NCI-H128 (cell line): ENCODE measurements at regions not wholly inside any gene's neighbourhood (a gene's known extent, or its start where the extent isn't known, plus 50 kb on each side); places are given as distances from the start of the nearest gene placed in this dataset.

ENCODE experiments used
- DNase-seq: peaks from one replicate; lab custom pipeline; 2025; ENCODE audit not compliant: unreplicated experiment; lab: John Stamatoyannopoulos, UW

DNA sequence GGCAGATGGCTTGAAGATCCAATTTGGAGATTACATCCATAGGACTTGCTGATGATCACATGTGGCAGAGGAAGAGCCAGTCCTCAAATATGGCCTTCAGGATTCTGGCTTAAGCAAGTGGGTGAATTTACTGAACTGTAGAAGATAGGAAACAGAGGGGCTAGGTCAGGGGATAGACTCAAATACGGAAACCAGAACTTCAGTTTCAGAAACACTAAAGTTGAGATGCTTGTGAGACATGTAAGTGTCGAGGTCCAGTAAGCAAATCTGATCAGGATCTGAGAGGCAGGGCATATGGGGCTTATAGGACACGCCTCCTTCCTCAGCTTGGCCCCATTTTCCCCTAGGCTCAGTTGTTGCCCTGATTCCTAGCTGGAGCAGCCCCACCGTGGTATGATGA, 107.7 kb downstream of the LBH start:
- DNase-seq = no peak

DNA sequence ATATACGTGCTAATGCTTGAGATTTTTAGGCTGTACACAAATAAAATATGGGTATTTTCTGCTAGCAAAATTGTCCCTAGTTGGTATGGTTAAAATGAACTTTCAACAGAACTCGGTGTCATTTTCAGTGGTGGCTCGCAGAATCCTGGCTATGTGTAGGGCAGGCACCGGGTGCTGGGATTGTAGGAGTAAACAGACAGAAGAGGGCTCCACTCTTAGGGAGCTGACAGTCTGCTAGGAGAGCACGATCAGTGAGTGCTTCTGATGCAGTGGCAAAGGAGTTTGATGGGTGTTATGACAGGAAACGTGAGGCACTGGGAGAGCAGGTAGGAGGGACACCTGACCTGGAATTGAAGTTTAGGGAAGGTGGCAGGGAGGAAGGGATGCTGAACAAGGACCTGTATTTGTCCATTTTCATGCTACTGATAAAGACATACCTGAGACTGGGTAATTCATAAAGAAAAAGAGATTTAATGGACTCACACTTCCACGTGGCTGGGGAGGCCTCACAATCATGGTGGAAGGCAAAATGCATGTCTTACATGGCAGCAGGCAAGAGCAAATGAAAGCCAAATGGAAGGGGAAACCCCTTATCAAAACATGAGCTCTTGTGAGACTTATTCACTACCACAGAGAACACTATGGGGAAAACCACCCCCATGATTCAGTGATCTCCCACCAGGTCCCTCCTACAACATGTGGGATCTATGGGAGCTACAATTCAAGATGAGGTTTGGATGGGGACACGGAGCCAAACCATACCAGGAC, 105.4 kb upstream of the LCLAT1 start:
- DNase-seq = no peak

DNA sequence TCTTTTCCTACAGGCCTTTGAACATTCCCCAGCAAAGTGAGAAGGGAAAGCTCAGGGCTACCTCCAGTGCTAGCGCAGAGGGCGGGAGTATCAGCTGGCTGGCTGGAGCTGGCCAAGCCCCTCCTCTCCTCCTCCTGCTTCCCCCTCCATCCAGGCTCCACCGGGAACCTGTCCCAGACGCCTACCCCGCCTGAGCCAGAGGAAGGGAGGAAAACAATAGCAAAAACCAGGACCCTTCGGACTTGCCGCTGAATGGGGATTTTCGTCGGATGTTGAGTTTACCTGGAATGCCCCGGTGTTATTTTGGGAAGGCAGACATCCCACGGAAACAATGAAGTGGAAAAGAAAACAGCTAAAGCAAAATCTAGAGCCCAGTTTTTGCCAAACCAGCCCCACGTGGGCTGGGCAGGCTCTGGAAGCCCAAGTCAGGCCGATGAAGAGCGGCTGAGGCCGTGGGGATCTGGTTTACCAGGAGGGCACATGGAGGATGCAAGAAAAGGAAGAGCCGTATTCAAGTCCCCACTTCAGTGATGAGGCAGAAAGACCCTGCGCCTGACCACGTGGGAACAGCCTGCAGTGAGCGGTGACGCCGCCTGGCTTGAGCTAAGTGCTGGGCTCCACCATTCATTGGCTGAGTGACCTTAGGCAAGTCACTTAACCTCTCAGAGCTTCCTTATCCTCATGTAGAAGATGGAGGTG, 100.4 kb upstream of the LCLAT1 start:
- DNase-seq = no peak

DNA sequence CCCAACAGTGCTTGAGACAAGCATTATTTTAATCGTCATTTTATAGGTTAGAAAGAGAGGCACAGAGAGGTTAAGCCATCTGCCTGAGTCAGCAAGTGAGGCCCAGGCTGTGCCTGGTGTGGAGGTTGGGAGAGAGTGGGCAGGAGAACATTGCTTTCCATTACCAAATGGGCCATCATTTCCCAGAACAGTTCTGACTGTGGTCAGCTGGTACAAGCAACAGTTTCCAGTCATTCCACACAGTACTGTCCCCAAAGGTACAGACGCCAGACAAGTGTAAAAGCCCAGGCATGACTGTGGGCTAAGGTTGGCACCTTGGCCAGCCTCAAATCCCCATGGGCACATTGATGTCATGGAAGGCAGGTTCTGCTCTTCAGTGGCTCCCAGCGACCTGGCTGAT, 98.2 kb upstream of the LCLAT1 start:
- no peak for DNase-seq

DNA sequence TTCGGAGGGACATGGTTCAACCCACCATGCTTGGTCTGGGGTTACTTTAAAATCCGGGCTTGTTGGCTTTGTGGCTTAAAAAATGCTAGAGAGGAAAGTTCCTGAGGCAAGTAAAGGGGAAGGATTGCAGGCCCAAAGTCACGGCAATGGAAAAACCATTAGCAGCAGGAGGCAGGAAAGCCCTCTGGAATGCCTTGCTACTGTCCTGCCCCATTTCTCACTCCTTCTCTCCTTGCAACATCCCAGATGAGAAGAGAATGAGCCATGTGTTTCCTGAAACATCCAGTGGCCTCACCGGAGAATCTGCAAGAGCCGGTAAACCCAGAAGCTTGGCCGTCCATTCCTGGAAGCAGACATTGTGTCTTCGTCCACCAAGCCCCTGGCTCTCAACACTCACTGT, 97.4 kb upstream of the LCLAT1 start:
- no peak for DNase-seq

DNA sequence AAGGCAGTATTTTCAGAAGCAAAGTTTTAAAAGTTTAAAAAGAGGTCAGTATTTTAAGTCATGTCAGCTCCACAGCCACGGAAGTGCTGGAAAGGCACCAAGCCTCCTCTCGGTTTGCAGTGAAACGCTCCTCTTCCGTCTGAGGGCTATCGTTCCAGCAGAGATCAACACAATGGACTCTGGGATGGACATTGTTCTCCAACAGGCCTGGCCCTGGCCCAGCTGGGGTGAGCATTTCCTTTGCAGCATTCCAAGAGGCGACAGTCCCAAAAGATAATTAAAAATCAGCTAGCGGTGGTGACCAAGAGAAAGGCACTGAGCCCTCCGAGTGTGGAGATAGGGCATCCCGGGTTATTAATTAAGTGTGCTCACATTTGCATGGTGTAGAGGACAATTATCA, 95.9 kb upstream of the LCLAT1 start:
- no peak for DNase-seq

DNA sequence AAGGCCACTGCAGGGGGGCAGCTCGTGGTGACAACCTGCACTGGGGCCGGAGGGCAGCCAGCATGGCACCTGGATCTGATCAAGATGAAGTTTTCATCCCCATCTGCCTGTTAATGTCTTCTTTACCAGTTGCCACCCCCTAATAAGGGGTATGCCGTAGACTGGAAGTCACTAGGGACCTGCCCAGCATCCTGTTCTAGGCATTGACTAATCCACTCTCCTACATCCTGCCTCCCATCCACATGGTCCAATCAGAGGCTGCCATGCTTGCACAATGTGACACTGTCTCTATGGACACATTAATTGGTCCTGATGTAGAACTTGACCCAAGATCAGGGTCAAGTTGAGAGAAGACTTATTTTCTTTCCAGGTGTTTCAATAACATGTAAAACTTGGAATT, 95.1 kb upstream of the LCLAT1 start:
- DNase-seq = no peak

DNA sequence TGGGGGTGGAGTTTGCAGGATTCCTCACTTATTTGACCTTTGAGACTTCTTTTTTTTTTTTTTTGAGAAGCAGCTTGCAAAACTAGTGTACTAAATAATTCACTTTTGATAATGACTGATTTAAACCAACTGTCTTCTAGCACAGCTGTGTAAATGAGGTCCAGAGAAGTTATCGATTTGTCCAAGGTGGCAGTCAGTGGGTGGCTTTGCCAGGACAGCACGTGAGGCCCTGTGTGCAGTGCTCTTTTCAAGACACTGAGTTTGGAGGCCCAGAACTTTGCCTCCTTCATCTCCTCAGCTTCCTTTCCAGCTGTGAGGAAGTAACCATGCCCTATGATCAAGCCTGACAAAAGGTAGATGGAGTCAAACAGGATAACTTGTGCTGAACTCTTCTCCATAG, 92.9 kb upstream of the LCLAT1 start:
- DNase-seq = no peak

DNA sequence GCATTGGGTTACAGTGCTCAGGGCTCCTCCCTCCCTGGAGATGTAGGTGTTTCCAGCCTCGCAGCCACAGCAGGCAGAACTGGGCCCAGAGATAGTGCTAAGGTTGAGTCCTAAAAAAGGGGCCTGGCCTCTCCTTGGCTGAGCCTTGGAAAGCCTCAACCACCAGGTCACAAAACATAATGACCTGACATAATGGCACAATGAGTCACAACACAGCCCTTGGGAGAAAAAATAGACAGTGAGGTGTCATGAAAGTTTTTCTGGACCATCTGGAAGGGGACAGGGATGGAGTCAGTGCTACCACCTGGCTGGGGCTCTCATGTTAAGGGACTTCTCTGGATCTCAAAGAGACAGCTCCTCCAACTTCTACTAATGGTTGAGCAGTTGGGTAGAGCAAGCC, 92.4 kb upstream of the LCLAT1 start:
- no peak for DNase-seq

DNA sequence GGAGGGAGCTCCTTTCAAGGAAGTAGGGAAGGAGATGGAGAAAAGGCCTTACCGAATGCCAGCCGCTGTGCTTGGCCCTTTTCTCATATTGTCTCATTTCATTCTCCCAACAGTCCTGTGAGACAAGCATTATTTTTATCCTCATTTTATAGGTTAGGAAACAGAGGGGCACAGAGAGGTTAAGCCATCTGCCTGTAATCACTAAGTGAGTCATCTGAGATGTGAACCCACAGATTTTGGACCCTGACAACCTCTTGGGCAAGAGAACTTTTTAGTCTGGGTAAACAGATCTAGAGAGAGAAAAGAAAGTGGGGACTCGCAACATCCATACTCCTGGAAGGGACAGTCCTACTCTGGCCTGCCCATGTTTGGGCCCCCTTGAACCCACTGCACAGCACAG, 91.7 kb upstream of the LCLAT1 start:
- no peak for DNase-seq

DNA sequence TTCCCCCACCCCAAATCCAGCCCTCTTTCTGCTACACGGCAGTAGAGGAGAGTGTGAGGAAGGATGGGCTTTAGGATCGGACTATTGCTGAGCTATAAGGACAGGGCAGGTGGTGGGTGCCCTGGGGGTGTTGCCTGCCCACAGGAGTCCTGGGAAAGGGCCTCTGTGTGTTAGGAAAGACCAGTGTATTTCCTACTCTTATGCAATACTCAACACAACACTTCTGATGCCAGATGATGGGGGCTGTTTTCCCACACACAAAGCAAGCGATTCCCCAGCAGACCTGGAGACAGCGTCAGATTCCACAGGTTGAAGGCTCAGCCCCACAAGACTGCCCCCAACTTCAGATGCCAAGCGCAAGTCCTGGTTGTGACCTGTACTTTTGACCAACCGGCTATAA, 91.0 kb upstream of the LCLAT1 start:
- DNase-seq = no peak

DNA sequence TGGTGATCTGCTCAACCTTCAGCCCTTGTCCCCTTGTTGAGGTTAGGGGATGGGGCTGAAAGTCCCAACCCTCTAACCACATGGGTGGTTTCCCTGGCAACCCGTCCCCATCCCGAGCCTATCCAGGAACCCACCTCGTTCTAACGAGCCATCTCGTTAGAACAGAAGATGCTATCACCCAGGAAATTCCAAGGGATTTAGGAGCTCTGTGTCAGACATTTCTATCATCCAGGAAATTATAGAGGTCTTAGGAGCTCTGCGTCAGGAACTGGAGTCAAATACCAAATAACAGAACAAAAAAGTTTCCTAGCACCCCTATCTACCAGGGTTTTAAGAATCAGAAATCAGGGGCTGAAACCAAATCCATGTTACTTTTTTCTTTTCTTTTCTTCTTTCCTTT, 90.3 kb upstream of the LCLAT1 start:
- no peak for DNase-seq

DNA sequence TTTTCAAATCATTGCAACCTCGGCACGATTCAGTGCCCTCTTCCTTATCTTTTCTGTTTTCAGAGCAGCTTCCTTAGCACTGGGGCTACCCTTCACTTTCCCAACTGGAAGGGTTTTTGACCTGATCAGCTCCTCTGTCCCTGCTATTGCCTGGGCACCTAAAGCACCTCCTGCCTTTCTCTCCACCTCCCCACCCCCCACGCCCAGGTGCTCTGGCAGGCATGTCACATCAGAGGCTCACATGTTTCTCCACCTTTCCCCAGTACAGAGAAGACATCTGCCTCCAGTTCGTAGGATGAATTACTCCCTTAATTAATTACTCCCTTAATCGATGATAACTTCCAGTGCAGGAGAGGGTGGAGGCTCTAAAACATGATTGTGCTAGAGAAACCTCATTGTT, 88.7 kb upstream of the LCLAT1 start:
- DNase-seq = no peak

DNA sequence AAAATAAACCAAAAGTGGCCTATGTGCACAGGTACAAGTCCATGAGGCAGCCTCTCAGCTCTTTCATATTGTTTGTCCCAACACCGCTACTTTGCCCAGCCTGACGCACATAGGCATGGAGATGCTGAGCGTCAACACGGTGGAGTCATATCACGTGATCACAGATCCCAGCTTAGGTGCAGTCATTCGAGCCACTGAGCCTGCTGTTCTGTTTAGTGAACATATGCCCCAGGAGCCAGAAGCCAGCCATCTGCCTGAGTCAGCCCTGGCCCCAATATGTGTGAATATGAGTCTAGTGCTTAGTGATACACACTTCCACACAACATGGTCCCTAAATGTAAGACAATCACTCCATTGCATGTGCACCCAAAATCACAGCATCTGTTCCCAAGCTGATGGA, 88.2 kb upstream of the LCLAT1 start:
- no peak for DNase-seq

DNA sequence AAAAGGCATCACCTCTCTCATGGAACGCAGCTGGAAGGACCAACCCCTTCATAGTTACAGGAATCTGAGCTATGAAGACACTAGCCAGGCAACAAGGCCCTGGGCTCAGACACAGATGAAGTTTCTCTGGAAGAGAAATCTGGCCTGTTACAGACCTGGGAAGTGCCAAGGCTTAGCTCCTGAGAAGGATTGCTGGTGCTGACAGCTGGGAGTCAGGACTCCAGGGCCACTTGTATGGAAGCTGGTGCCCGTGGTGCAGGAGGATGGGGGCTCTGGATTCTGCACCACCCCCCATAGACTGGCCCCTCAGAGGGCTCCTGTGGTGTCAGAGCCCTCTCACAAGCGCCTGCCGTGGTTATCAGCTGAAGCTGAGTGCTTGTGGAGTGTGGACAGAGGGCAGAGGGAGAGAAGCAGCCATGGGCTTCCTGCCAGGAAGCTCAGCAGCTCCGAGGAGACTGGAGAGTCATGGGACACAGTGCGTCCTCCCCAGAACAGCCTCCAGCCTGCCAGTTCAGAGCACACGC, 87.3 kb upstream of the LCLAT1 start:
- no peak for DNase-seq

DNA sequence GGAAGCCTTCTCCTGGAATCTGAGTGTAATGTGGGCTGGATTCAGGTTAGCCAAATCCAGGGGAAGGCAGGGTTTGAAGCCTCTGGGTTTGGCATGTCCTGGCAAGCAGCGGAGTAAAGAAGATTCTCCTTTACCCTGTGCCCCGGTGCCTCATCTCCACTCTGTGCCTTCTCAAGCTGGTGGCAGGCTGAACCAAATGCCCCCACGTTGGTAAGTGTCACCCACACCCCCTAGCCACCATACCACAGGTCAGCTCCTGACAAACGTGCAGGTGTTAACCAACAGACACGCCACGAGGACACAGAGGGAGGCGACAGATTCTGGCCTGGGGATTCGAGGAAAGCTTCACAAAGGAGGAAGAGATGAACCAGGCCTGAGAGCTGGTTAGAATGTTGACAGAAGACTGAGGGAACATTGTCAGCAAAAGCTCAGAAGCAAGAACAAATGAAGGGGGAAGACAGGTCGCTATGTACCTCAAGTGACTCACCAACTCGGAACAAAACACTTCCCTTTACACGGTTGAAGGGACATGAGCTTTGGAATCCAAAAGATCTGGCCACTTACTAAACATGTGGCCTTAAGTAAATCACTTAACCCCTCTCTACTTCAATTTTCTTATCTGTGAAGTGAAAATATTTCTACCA, 85.2 kb upstream of the LCLAT1 start:
- DNase-seq = no peak

DNA sequence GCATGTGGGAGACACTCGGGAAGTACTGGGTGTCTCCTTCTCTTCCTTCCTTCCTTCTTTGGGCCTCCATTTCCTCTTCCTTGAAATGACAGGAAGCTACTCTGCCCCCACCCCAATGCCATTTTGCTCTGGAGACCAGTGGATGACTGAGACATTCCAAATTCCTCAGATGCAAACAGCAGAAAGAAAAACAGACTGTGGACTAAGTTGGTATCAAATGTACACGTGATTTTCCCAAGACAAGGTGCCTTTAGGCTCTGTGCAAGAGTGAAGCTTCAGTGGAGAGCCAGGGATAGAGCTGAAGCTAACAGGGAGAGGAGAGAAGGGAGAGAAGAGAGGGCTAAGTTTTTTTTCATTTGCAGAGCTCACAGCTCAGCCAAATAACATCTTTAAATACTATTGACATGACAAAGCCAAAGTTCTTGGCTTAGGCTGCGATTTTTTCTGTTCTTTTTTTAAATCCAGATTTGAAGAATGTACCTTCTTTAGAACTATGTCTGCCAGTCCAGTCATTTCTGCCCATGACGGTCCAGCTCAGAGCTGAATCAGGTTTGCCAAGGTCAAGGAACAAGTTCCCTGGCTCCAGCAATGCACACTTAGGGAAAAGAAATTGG, 84.5 kb upstream of the LCLAT1 start:
- no peak for DNase-seq

DNA sequence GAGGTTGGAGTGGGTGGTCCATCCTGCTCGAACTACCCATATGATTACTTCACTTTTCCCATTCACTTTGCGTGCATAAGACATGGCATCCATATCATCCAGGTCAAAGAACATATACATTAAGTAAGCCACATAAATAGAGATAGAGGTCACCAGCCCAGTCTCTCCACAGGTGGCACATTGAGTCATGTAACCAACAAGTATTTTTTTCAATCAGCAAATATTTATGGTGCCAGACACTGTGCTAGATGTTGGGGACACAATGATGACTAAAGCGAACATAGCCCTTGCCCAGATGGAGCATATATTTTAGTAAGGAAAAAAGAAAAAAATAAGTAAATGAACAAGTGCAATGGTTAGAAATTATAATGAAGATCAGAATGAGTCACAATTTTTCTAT, 83.6 kb upstream of the LCLAT1 start:
- DNase-seq = no peak

DNA sequence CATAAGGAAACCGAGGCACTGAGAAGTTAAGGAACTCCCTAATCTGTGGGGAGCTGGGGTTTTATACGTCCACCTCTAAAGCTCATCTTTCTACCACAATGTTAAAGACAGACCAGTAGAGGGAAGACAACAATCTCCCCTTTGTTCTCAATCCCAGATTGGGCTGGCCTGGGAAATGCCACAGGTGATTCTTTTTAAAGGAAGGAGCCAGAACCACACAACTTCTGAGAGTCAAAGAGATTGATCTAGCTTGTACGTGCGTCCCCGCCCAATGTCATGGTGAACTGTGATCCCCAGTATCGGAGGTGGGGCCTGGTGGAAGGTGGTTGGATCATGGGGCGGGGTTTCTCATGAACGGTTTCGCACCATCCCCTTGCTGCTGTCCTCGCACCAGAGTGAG, 81.8 kb upstream of the LCLAT1 start:
- no peak for DNase-seq

DNA sequence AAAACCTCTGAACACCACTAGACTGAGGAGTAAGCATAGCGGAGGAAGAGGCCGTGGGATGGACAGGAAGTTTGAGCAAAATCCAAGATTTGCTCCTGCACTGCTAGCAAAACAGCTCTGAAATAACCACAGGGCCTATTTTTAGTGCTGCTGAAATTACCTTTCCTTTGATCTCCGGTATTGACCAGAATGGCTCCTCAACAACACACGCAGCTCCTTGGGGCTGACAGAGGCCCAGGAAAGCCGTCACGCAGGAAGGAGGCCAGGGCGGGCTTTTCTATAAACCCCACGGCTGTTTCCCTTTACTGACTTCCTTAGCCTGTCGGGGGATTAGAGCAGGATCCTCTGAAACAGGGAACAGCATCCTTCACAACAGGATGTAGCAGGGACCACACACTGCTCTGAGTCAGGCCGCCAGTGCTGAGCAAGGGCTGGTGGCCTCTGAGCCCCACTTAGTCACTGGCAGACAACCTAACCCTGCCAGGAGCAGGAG, 80.8 kb upstream of the LCLAT1 start:
- DNase-seq = no peak

DNA sequence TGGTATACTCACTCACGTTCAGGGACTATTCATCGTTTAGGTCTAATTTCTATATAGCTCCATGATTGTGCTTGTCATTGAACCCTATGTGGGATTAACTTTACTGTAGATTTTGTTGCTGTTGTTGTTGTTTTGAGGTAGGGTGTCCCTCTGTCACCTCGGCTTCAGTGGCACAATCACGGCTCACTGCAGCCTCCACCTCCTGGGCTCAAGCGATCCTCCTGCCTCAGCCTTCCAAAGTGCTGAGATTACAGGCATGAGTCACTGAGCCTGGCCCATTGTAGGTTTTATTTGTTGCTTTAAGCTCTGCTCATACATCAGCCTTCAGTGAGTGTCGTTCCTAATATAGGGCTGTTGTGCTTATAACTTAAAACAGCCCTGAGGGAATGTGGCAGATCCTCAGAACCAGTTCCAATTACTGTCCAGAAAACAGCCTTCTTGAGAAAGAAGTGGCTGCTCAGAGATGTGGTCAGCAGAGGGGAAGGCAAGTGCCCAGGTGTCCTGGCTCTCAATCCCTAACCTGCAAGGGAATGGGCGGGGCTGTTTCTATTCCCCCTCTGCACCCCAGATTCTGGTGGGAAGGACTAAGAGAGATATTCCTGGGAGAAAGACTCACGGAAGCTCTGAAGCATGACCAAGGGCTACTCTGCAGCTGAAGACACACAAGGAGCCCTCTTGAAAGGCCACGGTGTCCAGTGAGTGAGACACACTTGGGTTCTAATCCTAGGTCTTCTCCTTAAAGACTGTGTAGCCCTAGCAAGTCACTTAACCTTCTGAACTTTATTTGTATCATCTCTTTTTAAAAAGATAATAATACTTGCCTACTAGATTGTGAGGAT, 79.6 kb upstream of the LCLAT1 start:
- DNase-seq = no peak
